ENCODE measurements at regions not wholly inside any gene's neighbourhood (a gene's known extent, or its start where the extent isn't known, plus 50 kb on each side); places are given as distances from the start of the nearest gene placed in this dataset.
"Not testable (repeated sequence)": the region's sequence is repeated elsewhere in the genome, so short reads cannot be mapped to it uniquely, and the experiment has no call there.

GRCh38 chr12:38016602-38017001 is 300.0 kb upstream of the ALG10B start:
- FAIRE-seq, result no peak

GRCh38 chr12:38025916-38026315 is 290.7 kb upstream of the ALG10B start:
- FAIRE-seq, result no peak

DNA sequence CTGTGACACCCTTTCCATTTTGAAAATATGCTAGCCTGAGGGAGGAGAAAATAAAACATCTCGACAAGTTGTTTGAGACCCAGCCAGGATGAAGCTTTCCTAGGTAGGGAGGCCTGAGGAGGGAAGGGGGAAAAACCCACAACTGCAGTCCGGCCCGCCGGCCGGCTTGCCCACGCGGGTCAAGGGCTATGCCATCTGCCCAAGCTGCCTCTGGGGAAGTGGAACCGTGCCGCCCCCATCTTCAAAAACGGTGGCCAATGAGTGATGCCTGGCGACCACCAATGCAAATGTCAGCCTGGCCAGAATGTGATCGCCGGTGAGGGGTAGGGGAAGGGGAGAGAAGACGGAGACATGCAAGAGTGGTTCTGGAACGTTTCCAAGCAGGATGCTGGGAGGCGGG is 263.5 kb upstream of the ALG10B start:
- FAIRE-seq, result no peak

DNA sequence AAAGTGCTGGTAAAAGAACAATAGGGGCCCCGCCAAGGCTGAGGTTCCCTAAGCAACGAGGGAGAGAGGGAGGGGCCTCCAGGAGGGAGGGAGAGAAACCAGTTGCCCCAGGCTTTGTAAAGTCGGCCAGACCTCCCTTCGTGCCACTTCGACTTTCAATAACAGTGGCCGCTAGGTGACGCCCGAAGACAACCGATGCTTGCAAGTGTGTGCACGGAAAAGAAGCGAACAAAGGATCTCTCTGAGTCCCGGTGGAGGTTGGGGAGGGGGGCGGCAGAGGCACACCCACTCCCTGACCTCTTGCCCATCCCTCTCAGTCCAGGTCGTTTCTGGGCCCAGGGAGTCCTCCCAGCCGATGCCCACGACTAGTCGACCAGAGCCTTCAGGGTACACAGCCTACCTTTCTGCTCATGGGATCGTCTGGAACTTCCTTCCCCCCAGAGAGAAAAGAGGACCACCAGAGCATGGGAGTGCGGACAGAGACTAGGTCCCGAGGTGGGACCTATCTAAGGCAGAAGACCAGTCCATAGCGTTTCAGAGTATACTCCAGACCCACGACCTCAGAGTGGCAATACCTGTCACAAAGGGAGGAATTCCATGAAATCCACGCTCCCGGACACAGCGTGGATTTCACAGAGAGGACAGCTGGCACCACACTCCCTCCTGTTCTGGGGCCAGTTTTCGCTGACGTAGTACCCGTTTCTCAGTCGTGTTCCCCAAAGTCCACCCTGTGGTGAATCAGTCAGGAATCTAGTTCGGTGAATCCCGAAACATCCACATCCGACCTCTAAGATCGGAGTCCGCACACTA is 262.7 kb upstream of the ALG10B start:
- FAIRE-seq, result no peak

- no peak for FAIRE-seq
These were observed 259.6 kb upstream of the ALG10B start for GRCh38 chr12:38056701-38057689.

DNA sequence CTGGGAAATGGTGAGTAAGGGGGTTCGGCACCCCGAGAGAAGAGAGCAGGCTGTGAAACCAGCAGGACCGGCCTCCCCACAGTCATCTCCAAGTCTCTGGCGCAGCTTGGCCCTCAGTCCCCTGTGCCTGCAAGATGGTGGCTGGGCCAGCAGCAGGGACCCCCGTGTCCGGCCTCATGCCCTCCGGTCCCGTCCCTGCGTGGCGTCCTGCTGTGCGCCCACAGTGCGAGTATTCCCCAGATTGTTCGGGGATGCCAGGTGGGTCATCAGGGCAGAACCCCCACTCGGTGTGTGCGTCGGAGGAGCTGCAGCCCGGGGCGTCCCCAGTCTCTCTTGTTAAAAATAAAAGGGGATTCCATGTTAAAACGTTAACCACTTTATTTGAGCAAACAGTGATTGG is 216.9 kb upstream of the ALG10B start:
- FAIRE-seq, result no peak

- no peak for FAIRE-seq
These were observed 214.8 kb upstream of the ALG10B start for GRCh38 chr12:38101753-38102152.

DNA sequence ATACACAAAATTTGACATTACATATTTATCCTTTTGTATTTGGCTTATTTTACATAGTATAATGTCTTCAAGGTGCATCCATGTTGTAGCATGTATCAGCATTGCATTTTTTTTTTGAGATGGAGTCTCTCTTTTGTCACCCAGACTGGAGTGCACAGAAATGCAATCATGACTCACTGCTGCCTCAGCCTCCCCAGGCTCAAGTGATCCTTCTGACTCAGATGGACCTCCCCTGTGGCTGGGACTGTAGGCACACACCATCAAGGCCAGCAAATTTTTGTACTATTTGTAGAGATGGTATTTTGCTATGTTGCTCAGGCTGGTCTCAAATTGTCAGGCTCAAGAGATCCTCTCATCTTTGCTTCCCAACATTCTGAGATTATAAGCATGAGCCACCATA is 214.4 kb upstream of the ALG10B start:
- FAIRE-seq, result no peak

- no peak for FAIRE-seq
These were observed 206.4 kb upstream of the ALG10B start for GRCh38 chr12:38110026-38110699.

DNA sequence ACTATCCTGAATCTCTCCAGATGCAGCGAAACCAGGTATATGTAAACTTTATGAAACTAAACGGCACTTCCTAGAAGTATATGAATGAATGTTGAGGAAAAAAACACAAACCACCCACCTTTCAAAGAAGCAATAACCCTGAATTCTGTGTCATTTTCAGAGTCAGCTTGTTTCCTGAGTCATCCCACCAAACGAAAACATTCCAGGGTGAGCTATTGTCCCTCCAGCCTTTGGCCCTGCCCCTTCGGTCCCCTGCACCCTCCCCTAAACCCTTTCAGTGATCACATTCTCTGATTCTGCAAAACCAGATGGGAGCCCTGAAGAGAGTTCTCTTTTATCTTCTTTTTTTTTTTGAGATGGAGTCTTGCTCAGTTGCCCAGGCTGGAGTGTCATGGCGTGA is 202.6 kb upstream of the ALG10B start:
- no peak for FAIRE-seq

DNA sequence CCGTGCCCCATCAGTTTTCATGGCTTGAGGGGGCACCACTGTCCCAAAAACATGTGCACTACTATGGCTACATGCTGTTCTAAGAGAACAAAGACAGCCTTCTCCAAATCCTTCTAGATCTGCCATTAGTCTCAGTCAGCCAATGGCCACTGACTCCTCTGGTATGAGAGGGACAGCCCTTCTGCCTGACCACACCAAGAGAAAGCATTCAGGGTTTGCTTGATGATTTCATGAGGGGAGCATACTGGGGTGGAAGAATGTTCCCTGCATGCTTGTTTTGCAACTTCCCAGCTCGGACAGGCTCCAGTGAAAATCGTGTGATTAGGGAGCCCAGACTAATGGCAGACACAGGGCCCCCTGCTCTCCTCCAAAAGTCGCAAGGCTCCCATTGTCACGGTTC is 199.6 kb upstream of the ALG10B start:
- FAIRE-seq, result no peak

GRCh38 chr12:38118632-38119031 is 197.9 kb upstream of the ALG10B start:
- FAIRE-seq, result no peak

GRCh38 chr12:38120438-38120837 is 196.1 kb upstream of the ALG10B start:
- no peak for FAIRE-seq

DNA sequence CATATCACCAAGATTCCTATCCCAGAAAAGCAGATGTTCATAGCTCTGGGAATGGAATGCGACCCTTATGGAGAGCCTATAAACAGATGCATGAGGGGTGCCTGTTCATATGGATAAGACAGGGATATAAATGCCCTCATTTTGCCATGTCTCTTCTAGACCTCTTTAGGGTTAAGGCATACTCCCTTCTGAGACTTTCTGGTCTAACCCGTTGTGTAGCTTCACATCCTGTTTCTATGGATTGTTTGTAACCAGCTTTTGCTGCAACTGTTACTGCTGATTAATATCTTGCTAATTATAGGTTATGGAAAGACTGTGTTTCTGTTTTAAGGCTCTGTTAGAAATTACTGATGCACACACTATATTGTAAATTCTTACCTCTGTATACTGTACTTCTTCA is 193.5 kb upstream of the ALG10B start:
- FAIRE-seq, result not testable (repeated sequence)

DNA sequence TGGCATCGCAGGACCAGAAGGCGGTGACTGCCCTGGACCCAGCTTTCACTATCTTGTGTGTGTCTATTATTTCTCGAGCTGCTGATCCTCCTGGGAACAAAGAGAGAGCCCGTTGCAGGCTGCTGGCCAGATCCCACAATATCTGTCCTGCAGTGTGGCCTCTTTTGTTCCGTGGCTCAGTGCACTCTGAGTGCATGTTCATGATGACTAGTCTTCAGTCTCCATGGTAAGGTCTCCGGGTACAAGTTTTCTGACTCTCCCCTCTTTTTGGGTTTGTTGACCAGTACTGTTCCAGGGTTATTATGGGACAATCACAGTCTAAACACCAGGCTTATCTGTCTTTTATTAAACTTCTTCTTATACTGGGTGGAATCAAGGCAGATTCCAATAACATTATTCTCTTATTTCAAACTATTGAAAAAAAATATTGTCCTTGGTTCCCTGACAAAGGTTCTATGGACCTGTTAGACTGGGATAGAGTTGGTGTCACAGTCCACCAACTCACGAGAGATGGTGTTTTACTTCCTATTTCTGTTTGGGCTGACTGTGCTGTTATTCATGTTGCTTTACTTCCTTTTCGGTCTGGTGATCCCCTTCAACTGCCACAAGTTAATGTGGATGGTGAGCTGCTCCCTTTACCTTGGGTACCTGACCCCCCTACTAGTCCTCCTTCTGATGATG is 192.9 kb upstream of the ALG10B start:
- FAIRE-seq, result no peak

DNA sequence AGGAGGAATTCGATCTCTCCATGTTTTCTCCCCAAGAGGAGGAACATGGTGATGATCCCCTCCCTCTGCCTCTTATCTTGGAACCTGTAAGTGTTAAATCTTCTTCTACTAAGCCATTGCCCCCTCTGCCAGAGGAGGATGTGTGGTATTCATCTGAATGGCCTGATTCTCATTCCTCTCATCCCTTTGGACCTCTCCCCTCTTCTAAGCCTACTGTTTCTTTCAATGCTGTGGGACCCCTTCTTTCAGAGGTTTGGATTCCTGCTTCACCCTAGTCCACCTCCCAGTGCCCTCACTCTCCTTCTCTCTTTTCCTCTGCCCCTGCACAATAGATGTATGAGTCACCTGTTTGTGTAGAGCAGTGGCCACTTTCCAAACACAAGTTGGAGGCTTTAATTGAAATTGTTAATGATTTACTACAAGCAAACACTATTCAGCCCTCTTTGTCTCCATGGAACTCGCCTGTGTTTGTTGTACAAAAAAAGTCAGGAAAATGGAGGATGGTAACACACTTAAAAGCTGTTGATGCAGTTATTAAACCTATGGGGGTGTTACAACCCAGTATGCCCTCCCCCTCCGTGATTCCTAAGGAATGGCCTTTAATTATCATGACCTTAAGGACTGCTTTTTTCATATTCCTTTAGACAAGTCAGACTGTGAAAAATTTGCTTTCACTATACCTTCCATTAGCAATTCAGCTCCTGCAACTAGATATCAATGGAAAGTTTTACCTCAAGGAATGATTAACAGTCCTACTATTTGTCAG is 192.1 kb upstream of the ALG10B start:
- FAIRE-seq, result no peak

DNA sequence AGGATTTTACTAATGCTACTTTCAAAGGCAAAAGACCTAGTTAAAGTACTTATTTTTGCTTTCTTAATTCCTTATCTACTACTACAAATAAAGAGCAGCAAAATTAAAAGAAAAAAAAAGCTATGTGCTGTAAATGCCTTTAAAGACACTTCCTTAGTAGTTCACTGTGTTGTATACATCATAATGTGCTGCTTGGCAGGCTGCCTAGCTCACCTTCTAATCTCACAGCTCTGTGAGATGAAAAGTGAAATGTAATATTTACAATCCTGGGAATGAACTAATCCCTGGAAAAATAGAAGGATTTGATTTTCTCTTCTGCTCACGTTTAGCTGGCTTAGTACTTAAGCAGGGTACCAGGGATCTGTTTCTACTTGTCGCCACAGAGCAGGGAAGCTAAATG is 184.4 kb upstream of the ALG10B start:
- no peak for FAIRE-seq

- FAIRE-seq, result no peak
These were observed 179.3 kb upstream of the ALG10B start for GRCh38 chr12:38137287-38137686.

GRCh38 chr12:38137716-38138115 is 178.9 kb upstream of the ALG10B start:
- FAIRE-seq, result no peak

- FAIRE-seq, result peak; percentile 40
These were observed 178.1 kb upstream of the ALG10B start for GRCh38 chr12:38138225-38139221.

- no peak for FAIRE-seq
These were observed 177.1 kb upstream of the ALG10B start for GRCh38 chr12:38139456-38139855.
